ENCODE measurements at regions not wholly inside any gene's neighbourhood (a gene's known extent, or its start where the extent isn't known, plus 50 kb on each side); places are given as distances from the start of the nearest gene placed in this dataset.
"Not testable (repeated sequence)": the region's sequence is repeated elsewhere in the genome, so short reads cannot be mapped to it uniquely, and the experiment has no call there.

- Histone ChIP-seq H3K27me3 (no peaks in the 10 kb centered on the region), H3K36me3 (no peaks in the 10 kb centered on the region), H3K4me3 (ENCODE audit: low read depth in 1 of 2, low read length in 1 of 2) (no peak overlapping the region), H3K4me1 (ENCODE audit: control insufficient read depth in 1 of 2, insufficient read depth in 1 of 2, low read depth in 1 of 2, low read length in 1 of 2) (no peaks in the 10 kb centered on the region), H3K9me3 (no peaks in the 10 kb centered on the region), H3K27ac (no peak overlapping the region)
- no peak for TF ChIP-seq CTCF (IDR thresholded peaks at IDR 0.05)
Observed at GRCh38 chr4:170446782-170447181, 357.0 kb upstream of the AADAT start.

DNA sequence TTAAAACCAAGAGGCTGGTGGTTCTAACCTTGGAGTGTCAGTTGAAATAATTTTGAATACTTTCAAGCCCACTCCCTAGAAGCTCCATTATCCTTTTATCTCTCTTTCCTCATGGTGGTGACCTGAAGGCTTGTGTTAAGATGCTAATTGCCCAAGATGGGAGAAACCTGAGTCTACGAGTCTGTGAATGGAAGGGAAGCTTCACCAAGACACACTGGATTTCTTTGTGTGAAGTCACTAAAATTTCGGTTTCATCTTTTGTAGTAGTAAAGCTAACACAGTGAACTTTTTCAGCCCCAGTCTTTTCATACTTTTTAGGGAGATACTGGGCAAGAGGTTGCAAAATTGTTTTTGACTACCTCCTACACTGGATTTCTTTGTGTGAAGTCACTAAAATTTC, 351.4 kb upstream of the AADAT start:
- not testable (repeated sequence) for H3K4me3 ChIP-seq (ENCODE audit: low read depth in 1 of 2, low read length in 1 of 2); H3K36me3 ChIP-seq; H3K4me1 ChIP-seq (ENCODE audit: control insufficient read depth in 1 of 2, insufficient read depth in 1 of 2, low read depth in 1 of 2, low read length in 1 of 2); H3K27ac ChIP-seq; H3K27me3 ChIP-seq; H3K9me3 ChIP-seq

- H3K27me3 ChIP-seq = no peaks in the 10 kb centered on the region
- no peaks in the 10 kb centered on the region for H3K9me3 ChIP-seq
- no peak for TF ChIP-seq CTCF (IDR thresholded peaks at IDR 0.05)
- H3K4me1 ChIP-seq (ENCODE audit: control insufficient read depth in 1 of 2, insufficient read depth in 1 of 2, low read depth in 1 of 2, low read length in 1 of 2) = no peaks in the 10 kb centered on the region
- no peak overlapping the region for H3K4me3 ChIP-seq (ENCODE audit: low read depth in 1 of 2, low read length in 1 of 2)
- H3K36me3 ChIP-seq = no peaks in the 10 kb centered on the region
- H3K27ac ChIP-seq = no peak overlapping the region
Observed at GRCh38 chr4:170428929-170429328, 339.2 kb upstream of the AADAT start.

- Histone ChIP-seq H3K27me3 (no peaks in the 10 kb centered on the region), H3K4me1 (ENCODE audit: control insufficient read depth in 1 of 2, insufficient read depth in 1 of 2, low read depth in 1 of 2, low read length in 1 of 2) (no peaks in the 10 kb centered on the region), H3K9me3 (no peaks in the 10 kb centered on the region), H3K36me3 (no peaks in the 10 kb centered on the region), H3K27ac (no peak overlapping the region), H3K4me3 (ENCODE audit: low read depth in 1 of 2, low read length in 1 of 2) (no peak overlapping the region)
- TF ChIP-seq CTCF (IDR thresholded peaks at IDR 0.05) = no peak
Observed at GRCh38 chr4:170425521-170426143, 335.9 kb upstream of the AADAT start.

DNA sequence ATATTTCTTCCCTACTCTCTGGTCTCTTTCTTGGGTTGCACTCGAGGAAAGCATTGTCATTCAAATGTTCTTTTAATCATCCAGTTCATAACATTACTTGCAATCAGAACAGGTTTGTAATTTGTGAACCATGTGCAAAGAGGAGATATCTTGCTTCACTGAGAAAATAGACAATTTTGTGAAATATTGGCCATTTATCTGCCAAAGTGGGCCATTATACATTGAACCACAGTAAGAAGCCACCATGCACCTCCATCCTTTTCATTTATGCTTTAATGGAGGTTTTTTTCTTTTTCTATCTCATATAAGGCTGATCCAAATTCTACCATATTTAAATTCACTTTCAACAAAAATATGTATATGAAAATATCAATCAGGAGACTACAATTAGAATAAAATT, 335.3 kb upstream of the AADAT start:
- no peaks in the 10 kb centered on the region for H3K27me3 ChIP-seq
- H3K9me3 ChIP-seq = no peaks in the 10 kb centered on the region
- no peak overlapping the region for H3K27ac ChIP-seq
- no peaks in the 10 kb centered on the region for H3K36me3 ChIP-seq
- H3K4me3 ChIP-seq (ENCODE audit: low read depth in 1 of 2, low read length in 1 of 2) = no peak overlapping the region
- no peaks in the 10 kb centered on the region for H3K4me1 ChIP-seq (ENCODE audit: control insufficient read depth in 1 of 2, insufficient read depth in 1 of 2, low read depth in 1 of 2, low read length in 1 of 2)
- TF ChIP-seq CTCF (IDR thresholded peaks at IDR 0.05) = no peak

DNA sequence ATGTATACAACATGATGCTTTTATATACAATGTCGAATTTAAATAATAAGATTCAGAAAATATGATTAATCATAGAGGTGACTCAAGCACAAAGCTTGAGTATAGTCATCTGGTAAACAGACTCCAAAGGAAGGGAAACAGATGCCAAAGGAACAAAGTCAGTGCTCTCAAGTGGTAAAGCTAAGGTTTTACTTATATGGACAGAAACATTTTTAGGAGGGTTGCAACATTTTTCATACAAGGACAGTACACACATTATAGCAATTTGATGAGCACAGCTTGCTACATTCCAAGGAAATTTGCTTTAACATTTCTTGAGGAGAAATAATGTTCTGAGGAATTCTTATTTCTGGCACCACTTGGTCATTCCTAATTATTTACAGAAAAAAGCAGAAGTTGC, 333.4 kb upstream of the AADAT start:
- TF ChIP-seq CTCF (IDR thresholded peaks at IDR 0.05) = no peak
- Histone ChIP-seq H3K27ac (no peak overlapping the region), H3K27me3 (no peaks in the 10 kb centered on the region), H3K4me3 (ENCODE audit: low read depth in 1 of 2, low read length in 1 of 2) (no peak overlapping the region), H3K36me3 (no peaks in the 10 kb centered on the region), H3K4me1 (ENCODE audit: control insufficient read depth in 1 of 2, insufficient read depth in 1 of 2, low read depth in 1 of 2, low read length in 1 of 2) (no peaks in the 10 kb centered on the region), H3K9me3 (no peaks in the 10 kb centered on the region)
